Glutamatergic neuron (in vitro differentiated cells): ENCODE measurements at regions not wholly inside any gene's neighbourhood (a gene's known extent, or its start where the extent isn't known, plus 50 kb on each side); places are given as distances from the start of the nearest gene placed in this dataset.
A peak's percentile ranks its signal among the peaks of the same experiment; 100 is the strongest.

Experiments used
- DNase-seq: peaks from one replicate; pipeline ENCODE4 v3.0.0; 2022
- H3K27ac Mint-ChIP-seq: one replicate; pipeline ENCODE4 v1.8.0; 2020; ENCODE audit warnings: mild to moderate bottlenecking, mixed read lengths, inconsistent platforms; ENCODE audit not compliant: unreplicated experiment
- H3K27me3 Mint-ChIP-seq: one replicate; pipeline ENCODE4 v1.8.0; 2020; ENCODE audit warnings: mild to moderate bottlenecking, moderate library complexity, mixed read lengths, inconsistent platforms; ENCODE audit not compliant: unreplicated experiment
- H3K36me3 Mint-ChIP-seq: one replicate; pipeline ENCODE4 v1.8.0; 2020; ENCODE audit warnings: mild to moderate bottlenecking, mixed read lengths, inconsistent platforms; ENCODE audit not compliant: unreplicated experiment
- H3K4me1 Mint-ChIP-seq: one replicate; pipeline ENCODE4 v1.8.0; 2020; ENCODE audit warnings: mild to moderate bottlenecking, low read depth, mixed read lengths, inconsistent platforms; ENCODE audit not compliant: unreplicated experiment
- H3K4me3 Mint-ChIP-seq: one replicate; pipeline ENCODE4 v1.8.0; 2020; ENCODE audit warnings: mild to moderate bottlenecking, mixed read lengths, inconsistent platforms; ENCODE audit not compliant: unreplicated experiment
- H3K9me3 Mint-ChIP-seq: one replicate; pipeline ENCODE4 v1.8.0; 2020; ENCODE audit warnings: mild to moderate bottlenecking, moderate library complexity, mixed read lengths, inconsistent platforms; ENCODE audit not compliant: unreplicated experiment
- TF ChIP-seq, protein P1 (sequence below): fragments of 200-600 bp; sonication (generic); IDR thresholded peaks from one replicate; pipeline ENCODE4 v1.5.0; 2021; ENCODE audit not compliant: partially characterized antibody, unreplicated experiment

DNA sequence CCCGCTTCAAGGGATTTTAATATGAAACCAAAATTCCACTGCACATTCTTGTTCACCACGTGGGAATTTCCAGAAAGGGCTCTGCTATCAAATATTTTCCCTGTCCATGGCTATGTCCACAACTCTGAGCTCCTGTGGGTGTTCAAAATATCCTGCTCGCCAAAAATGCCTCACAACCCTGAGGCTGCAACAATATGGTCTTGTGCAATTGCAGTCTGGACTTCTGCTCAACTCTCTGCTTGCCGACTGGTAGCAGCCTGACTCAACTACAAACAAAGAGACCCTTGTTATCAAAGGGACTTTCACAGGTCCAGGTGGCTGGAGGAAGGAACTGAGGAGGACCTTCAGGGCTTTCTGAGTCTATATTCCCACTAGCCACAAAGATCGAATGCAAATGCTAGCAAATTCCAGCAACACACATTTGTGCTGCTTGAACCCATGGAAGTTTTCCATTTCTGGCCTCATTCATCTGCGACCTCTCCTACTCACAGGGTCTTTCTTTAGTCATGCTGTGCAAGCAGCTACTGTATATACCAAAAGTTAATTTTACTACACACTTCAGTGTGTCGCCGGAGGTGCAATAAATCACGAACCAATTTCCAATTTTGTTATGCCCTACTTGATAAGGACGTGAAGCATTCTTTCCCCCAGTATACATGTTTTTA is 169.2 kb upstream of the SLC30A5 start:
- Mint-ChIP-seq H3K4me3 (no peak overlapping the region), H3K4me1 (no peaks in the 10 kb centered on the region), H3K27me3 (peaks cover 1% of the 10 kb centered on the region), H3K9me3 (no peaks in the 10 kb centered on the region), H3K27ac (no peak overlapping the region), H3K36me3 (no peaks in the 10 kb centered on the region)
- no peak for DNase-seq
- TF ChIP-seq, protein P1, sequence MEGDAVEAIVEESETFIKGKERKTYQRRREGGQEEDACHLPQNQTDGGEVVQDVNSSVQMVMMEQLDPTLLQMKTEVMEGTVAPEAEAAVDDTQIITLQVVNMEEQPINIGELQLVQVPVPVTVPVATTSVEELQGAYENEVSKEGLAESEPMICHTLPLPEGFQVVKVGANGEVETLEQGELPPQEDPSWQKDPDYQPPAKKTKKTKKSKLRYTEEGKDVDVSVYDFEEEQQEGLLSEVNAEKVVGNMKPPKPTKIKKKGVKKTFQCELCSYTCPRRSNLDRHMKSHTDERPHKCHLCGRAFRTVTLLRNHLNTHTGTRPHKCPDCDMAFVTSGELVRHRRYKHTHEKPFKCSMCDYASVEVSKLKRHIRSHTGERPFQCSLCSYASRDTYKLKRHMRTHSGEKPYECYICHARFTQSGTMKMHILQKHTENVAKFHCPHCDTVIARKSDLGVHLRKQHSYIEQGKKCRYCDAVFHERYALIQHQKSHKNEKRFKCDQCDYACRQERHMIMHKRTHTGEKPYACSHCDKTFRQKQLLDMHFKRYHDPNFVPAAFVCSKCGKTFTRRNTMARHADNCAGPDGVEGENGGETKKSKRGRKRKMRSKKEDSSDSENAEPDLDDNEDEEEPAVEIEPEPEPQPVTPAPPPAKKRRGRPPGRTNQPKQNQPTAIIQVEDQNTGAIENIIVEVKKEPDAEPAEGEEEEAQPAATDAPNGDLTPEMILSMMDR = no peak

DNA sequence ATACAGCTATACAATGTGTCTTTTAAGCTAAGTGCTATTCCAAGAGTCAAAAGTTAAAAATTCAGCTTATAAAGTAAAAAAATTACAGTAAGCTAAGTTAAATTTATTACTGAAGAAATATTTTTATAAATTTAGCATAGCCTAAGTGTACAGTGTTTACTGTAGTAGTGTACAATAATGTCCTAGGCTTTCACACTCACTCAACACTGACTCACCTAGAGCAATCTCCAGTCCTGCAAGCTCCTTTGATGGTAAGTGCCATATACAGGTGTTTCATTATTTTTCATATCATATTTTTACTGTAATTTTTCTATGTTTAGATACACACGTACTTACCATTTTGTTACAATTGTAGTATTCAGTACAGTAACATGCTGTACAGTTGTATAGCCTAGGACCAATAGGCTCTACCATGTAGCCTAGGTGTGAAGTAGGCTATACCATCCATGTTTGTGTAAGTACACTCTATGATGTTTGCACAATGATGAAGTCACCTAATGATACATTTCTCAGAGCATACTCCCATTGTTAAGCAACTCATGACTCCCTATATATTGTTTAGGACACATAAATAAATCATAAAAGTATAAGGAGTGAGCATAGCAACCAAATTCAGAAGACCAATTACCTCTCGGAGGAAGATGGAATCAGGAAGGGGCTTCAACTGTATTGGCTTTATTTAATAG is 165.1 kb upstream of the SLC30A5 start:
- H3K4me3 Mint-ChIP-seq = no peak overlapping the region
- peaks cover 2% of the 10 kb centered on the region for H3K27me3 Mint-ChIP-seq
- no peak for DNase-seq
- H3K36me3 Mint-ChIP-seq = peaks cover 20% of the 10 kb centered on the region
- no peaks in the 10 kb centered on the region for H3K4me1 Mint-ChIP-seq
- H3K9me3 Mint-ChIP-seq = peaks cover 2% of the 10 kb centered on the region
- TF ChIP-seq, protein P1 = no peak
- H3K27ac Mint-ChIP-seq = no peak overlapping the region

- Mint-ChIP-seq H3K9me3 (peaks cover 2% of the 10 kb centered on the region), H3K36me3 (peaks cover 25% of the 10 kb centered on the region)
Observed at GRCh38 chr5:68930139-68930538, 163.7 kb upstream of the SLC30A5 start.

GRCh38 chr5:68932830-68933434 is 160.9 kb upstream of the SLC30A5 start:
- peaks cover 25% of the 10 kb centered on the region for H3K36me3 Mint-ChIP-seq
- no peaks in the 10 kb centered on the region for H3K4me1 Mint-ChIP-seq
- no peak overlapping the region for H3K4me3 Mint-ChIP-seq
- H3K27me3 Mint-ChIP-seq = peaks cover 2% of the 10 kb centered on the region
- H3K27ac Mint-ChIP-seq = no peak overlapping the region
- TF ChIP-seq, protein P1 = no peak
- peak; percentile 31 for DNase-seq
- peaks cover 2% of the 10 kb centered on the region for H3K9me3 Mint-ChIP-seq

More at GRCh38 chr5:68930139-68930538, 163.7 kb upstream of the SLC30A5 start:
- Mint-ChIP-seq H3K4me1 (no peaks in the 10 kb centered on the region), H3K27ac (no peak overlapping the region), H3K4me3 (no peak overlapping the region), H3K27me3 (peaks cover 2% of the 10 kb centered on the region)
- DNase-seq = no peak
- TF ChIP-seq, protein P1 = no peak

DNA sequence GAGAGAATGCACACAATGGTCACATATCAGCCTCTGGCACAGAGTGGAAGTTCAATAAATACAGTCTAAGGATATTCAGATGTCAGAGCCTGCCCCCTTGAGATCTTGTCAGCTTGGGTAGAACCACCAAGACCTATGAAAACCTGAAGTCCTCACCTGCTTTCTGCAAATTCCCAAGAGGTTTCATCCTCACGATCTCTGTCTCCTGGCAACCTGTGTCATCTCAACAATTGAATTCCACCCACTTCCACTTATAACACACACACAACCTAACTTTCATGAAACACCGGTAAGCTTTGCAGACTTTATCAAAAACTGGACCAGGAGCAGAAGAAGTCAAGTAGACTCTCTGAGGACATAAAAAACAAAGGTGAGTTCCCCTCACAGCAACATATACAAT is 151.6 kb upstream of the SLC30A5 start:
- TF ChIP-seq, protein P1 = no peak
- Mint-ChIP-seq H3K4me1 (no peaks in the 10 kb centered on the region), H3K9me3 (peaks cover 5% of the 10 kb centered on the region), H3K4me3 (no peak overlapping the region), H3K27me3 (peaks cover 4% of the 10 kb centered on the region), H3K36me3 (peaks cover 18% of the 10 kb centered on the region), H3K27ac (no peak overlapping the region)
- DNase-seq = no peak
